SU-DHL-6 (cell line): ENCODE measurements at regions not wholly inside any gene's neighbourhood (a gene's known extent, or its start where the extent isn't known, plus 50 kb on each side); places are given as distances from the start of the nearest gene placed in this dataset.

Experiments used
- H2AFZ ChIP-seq: fragments of 200-600 bp; sonication (generic); 2 replicates; pipeline ENCODE4 v1.6.1; 2014; ENCODE audit warnings: low read depth, mild to moderate bottlenecking, moderate library complexity, mixed read lengths, antibody characterized with exemption, low read length; ENCODE audit not compliant: severe bottlenecking
- H3F3A ChIP-seq: fragments of 200-600 bp; shearing (Covaris generic); 2 replicates; pipeline ENCODE4 v1.6.0; 2016; ENCODE audit warnings: antibody characterized with exemption, mild to moderate bottlenecking; ENCODE audit not compliant: insufficient read depth
- H3K27ac ChIP-seq: fragments of 200-600 bp; sonication (generic); 2 replicates; pipeline ENCODE4 v1.5.1; 2016; ENCODE audit warnings: low read depth, mild to moderate bottlenecking, low read length, moderate library complexity, mixed read lengths
- H3K27me3 ChIP-seq: fragments of 200-600 bp; sonication (generic), shearing (Covaris generic); 2 replicates; pipeline ENCODE4 v1.6.0; 2014; ENCODE audit warnings: mild to moderate bottlenecking, low read length
- H3K36me3 ChIP-seq: fragments of 200-600 bp; sonication (generic); 2 replicates; pipeline ENCODE4 v1.6.1; 2014; ENCODE audit warnings: mild to moderate bottlenecking, low read length, mixed read lengths
- H3K4me2 ChIP-seq: fragments of 300-600, 200-600 bp; shearing (Covaris generic), sonication (generic); 2 replicates; pipeline ENCODE4 v1.6.0; 2014; ENCODE audit warnings: low read length, low read depth, mild to moderate bottlenecking; ENCODE audit not compliant: poor library complexity, severe bottlenecking
- H3K4me3 ChIP-seq: fragments of 200-600 bp; sonication (generic); 2 replicates; pipeline ENCODE4 v1.5.1; 2014; ENCODE audit warnings: antibody characterized with exemption, low read length, mild to moderate bottlenecking, mixed read lengths; ENCODE audit not compliant: insufficient read depth, poor library complexity, severe bottlenecking
- H3K79me2 ChIP-seq: fragments of 200-600 bp; sonication (generic); 2 replicates; pipeline ENCODE4 v1.6.1; 2014; ENCODE audit warnings: mild to moderate bottlenecking, low read length, moderate library complexity; ENCODE audit not compliant: insufficient read depth
- H3K9ac ChIP-seq: fragments of 200-600 bp; sonication (generic); 2 replicates; pipeline ENCODE4 v1.7.0; 2014; ENCODE audit warnings: mild to moderate bottlenecking, low read length
- H3K9me2 ChIP-seq: fragments of 200-600 bp; sonication (generic); replicated peaks from 2 replicates; pipeline ENCODE4 v1.6.1; 2014; ENCODE audit warnings: low read length; ENCODE audit not compliant: insufficient read depth
- H3K9me3 ChIP-seq: fragments of 200-600 bp; sonication (generic); 2 replicates; pipeline ENCODE4 v1.6.1; 2014; ENCODE audit warnings: low read length, mixed read lengths; ENCODE audit not compliant: insufficient read depth
- H4K20me1 ChIP-seq: fragments of 200-600 bp; sonication (generic); 2 replicates; pipeline ENCODE4 v1.6.1; 2014; ENCODE audit warnings: low read depth, mild to moderate bottlenecking, antibody characterized with exemption, low read length, moderate library complexity, mixed read lengths
- CTCF ChIP-seq: fragments of 200-600 bp; sonication (generic); IDR thresholded peaks from one replicate; pipeline ENCODE4 v1.5.1; 2017; ENCODE audit warnings: antibody characterized with exemption, mild to moderate bottlenecking, low read length, moderate library complexity; ENCODE audit not compliant: insufficient read depth, poor library complexity, severe bottlenecking
- EZH2phosphoT487 ChIP-seq: fragments of 200-600 bp; sonication (generic), shearing (Covaris generic); conservative IDR thresholded peaks from 2 replicates; pipeline ENCODE4 v1.6.1; 2018; ENCODE audit warnings: mild to moderate bottlenecking, antibody characterized with exemption, low read length, moderate library complexity, mixed read lengths

- H4K20me1 ChIP-seq: no peaks in the 10 kb centered on the region
- H3K36me3 ChIP-seq: no peaks in the 10 kb centered on the region
- no peak for TF ChIP-seq EZH2phosphoT487
- TF ChIP-seq CTCF: no peak
- H3K9me2 ChIP-seq: no peaks in the 10 kb centered on the region
- H3F3A ChIP-seq: no peaks in the 10 kb centered on the region
- H3K9me3 ChIP-seq: no peaks in the 10 kb centered on the region
- no peaks in the 10 kb centered on the region for H3K79me2 ChIP-seq
- no peak overlapping the region for H2AFZ ChIP-seq
- no peak overlapping the region for H3K27ac ChIP-seq
- H3K27me3 ChIP-seq: no peaks in the 10 kb centered on the region
- H3K4me3 ChIP-seq: no peak overlapping the region
- no peak overlapping the region for H3K9ac ChIP-seq
- H3K4me2 ChIP-seq: no peak overlapping the region
These were observed 379.2 kb upstream of the SLC35B3 start for GRCh38 chr6:8814440-8815000.

GRCh38 chr6:8810325-8810724 lies 375.0 kb upstream of the SLC35B3 start:
- Histone ChIP-seq H3K9ac (no peak overlapping the region), H2AFZ (no peak overlapping the region), H3K27ac (no peak overlapping the region), H4K20me1 (no peaks in the 10 kb centered on the region), H3K9me2 (no peaks in the 10 kb centered on the region), H3K27me3 (no peaks in the 10 kb centered on the region), H3K4me2 (no peak overlapping the region), H3K4me3 (no peak overlapping the region), H3K9me3 (no peaks in the 10 kb centered on the region), H3K79me2 (no peaks in the 10 kb centered on the region), H3F3A (no peaks in the 10 kb centered on the region), H3K36me3 (no peaks in the 10 kb centered on the region)
- TF ChIP-seq CTCF (no peak), EZH2phosphoT487 (no peak)

GRCh38 chr6:8809662-8810061 lies 374.3 kb upstream of the SLC35B3 start:
- Histone ChIP-seq H3K79me2 (no peaks in the 10 kb centered on the region), H3K27me3 (no peaks in the 10 kb centered on the region), H3K9ac (no peak overlapping the region), H4K20me1 (no peaks in the 10 kb centered on the region), H3K4me2 (no peak overlapping the region), H3K36me3 (no peaks in the 10 kb centered on the region), H3F3A (no peaks in the 10 kb centered on the region), H3K27ac (no peak overlapping the region), H3K9me3 (no peaks in the 10 kb centered on the region), H3K4me3 (no peak overlapping the region), H3K9me2 (no peaks in the 10 kb centered on the region), H2AFZ (no peak overlapping the region)
- TF ChIP-seq CTCF: no peak
- TF ChIP-seq EZH2phosphoT487: no peak
